Activated CD8-positive, alpha-beta T cell treated with anti-CD3 and anti-CD28 coated beads for 36 hours (primary cell): ENCODE measurements at regions not wholly inside any gene's neighbourhood (a gene's known extent, or its start where the extent isn't known, plus 50 kb on each side); places are given as distances from the start of the nearest gene placed in this dataset.

ENCODE experiments used
- ATAC-seq: fragments of 200-7000 bp; cut with Tn5 transposase; one replicate; pipeline ENCODE4 v1.10.0; 2021; ENCODE audit warnings: mild to moderate bottlenecking, moderate library complexity
- CTCF ChIA-PET: fragments of 350-600 bp; sonication (Branson Sonifier 250); formaldehyde crosslinking; loops from one replicate; lab custom pipeline; 2021; ENCODE audit warnings: antibody characterized with exemption; lab: Charles Lee
- POLR2A ChIA-PET: fragments of 350-600 bp; sonication (Branson Sonifier 250); formaldehyde crosslinking; loops from one replicate; lab custom pipeline; 2021; ENCODE audit warnings: antibody characterized with exemption; lab: Charles Lee
- DNase-seq: peaks from one replicate; pipeline ENCODE4 v3.0.0-alpha.2; 2020
- H3K27ac Mint-ChIP-seq: one replicate; pipeline ENCODE4 v1.8.0; 2021; ENCODE audit warnings: mild to moderate bottlenecking, mixed read lengths
- H3K27me3 Mint-ChIP-seq: one replicate; pipeline ENCODE4 v1.8.0; 2021; ENCODE audit warnings: mixed read lengths
- H3K36me3 Mint-ChIP-seq: one replicate; pipeline ENCODE4 v1.8.0; 2021; ENCODE audit warnings: low read depth, mixed read lengths
- H3K4me1 Mint-ChIP-seq: one replicate; pipeline ENCODE4 v1.8.0; 2021; ENCODE audit warnings: low read depth, mixed read lengths
- H3K4me3 Mint-ChIP-seq: one replicate; pipeline ENCODE4 v1.8.0; 2021; ENCODE audit warnings: mild to moderate bottlenecking, moderate library complexity, mixed read lengths
- H3K9me3 Mint-ChIP-seq: one replicate; pipeline ENCODE4 v1.8.0; 2021; ENCODE audit warnings: mixed read lengths
- intact Hi-C: fragments of 100-400 bp; cut with micrococcal nuclease; formaldehyde crosslinking; loops from one replicate; pipeline ENCODE4 v1.10.0; 2022
- TF ChIP-seq, protein P1 (sequence below): fragments of 200-600 bp; IDR thresholded peaks from one replicate; pipeline ENCODE4 v1.8.0; 2022; ENCODE audit warnings: antibody characterized with exemption, mild to moderate bottlenecking

GRCh38 chr4:14679906-14680305, 322.4 kb upstream of the CPEB2 start:
- intact Hi-C loops: no loop called here
- peaks cover 2% of the 10 kb centered on the region for H3K9me3 Mint-ChIP-seq
- no peak overlapping the region for H3K4me3 Mint-ChIP-seq
- ChIA-PET CTCF (no interaction called here), POLR2A (no interaction called here)
- ATAC-seq (no peak), DNase-seq (no peak)
- no peaks in the 10 kb centered on the region for H3K36me3 Mint-ChIP-seq
- no peaks in the 10 kb centered on the region for H3K27me3 Mint-ChIP-seq
- TF ChIP-seq, protein P1, sequence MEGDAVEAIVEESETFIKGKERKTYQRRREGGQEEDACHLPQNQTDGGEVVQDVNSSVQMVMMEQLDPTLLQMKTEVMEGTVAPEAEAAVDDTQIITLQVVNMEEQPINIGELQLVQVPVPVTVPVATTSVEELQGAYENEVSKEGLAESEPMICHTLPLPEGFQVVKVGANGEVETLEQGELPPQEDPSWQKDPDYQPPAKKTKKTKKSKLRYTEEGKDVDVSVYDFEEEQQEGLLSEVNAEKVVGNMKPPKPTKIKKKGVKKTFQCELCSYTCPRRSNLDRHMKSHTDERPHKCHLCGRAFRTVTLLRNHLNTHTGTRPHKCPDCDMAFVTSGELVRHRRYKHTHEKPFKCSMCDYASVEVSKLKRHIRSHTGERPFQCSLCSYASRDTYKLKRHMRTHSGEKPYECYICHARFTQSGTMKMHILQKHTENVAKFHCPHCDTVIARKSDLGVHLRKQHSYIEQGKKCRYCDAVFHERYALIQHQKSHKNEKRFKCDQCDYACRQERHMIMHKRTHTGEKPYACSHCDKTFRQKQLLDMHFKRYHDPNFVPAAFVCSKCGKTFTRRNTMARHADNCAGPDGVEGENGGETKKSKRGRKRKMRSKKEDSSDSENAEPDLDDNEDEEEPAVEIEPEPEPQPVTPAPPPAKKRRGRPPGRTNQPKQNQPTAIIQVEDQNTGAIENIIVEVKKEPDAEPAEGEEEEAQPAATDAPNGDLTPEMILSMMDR: no peak
- no peak overlapping the region for H3K27ac Mint-ChIP-seq
- no peaks in the 10 kb centered on the region for H3K4me1 Mint-ChIP-seq

GRCh38 chr4:14681330-14681729, 321.0 kb upstream of the CPEB2 start:
- intact Hi-C loops: no loop called here
- DNase-seq (no peak), ATAC-seq (no peak)
- Mint-ChIP-seq H3K4me1 (no peaks in the 10 kb centered on the region), H3K4me3 (no peak overlapping the region), H3K36me3 (no peaks in the 10 kb centered on the region), H3K9me3 (peaks cover 2% of the 10 kb centered on the region), H3K27ac (no peak overlapping the region), H3K27me3 (no peaks in the 10 kb centered on the region)
- POLR2A ChIA-PET: no interaction called here
- CTCF ChIA-PET: no interaction called here
- TF ChIP-seq, protein P1: no peak

GRCh38 chr4:14693728-14694127, 308.6 kb upstream of the CPEB2 start:
- Mint-ChIP-seq H3K4me1 (no peaks in the 10 kb centered on the region), H3K9me3 (no peaks in the 10 kb centered on the region), H3K36me3 (no peaks in the 10 kb centered on the region), H3K27me3 (peaks cover 1% of the 10 kb centered on the region), H3K27ac (no peak overlapping the region), H3K4me3 (no peak overlapping the region)
- intact Hi-C loops: no loop called here
- ATAC-seq (no peak), DNase-seq (no peak)
- ChIA-PET POLR2A (no interaction called here), CTCF (no interaction called here)
- TF ChIP-seq, protein P1: no peak

- H3K4me1 Mint-ChIP-seq: no peaks in the 10 kb centered on the region
- ATAC-seq (no peak), DNase-seq (no peak)
- ChIA-PET POLR2A (no interaction called here), CTCF (no interaction called here)
- intact Hi-C loops: no loop called here
- no peaks in the 10 kb centered on the region for H3K9me3 Mint-ChIP-seq
- no peaks in the 10 kb centered on the region for H3K36me3 Mint-ChIP-seq
- no peak overlapping the region for H3K27ac Mint-ChIP-seq
- no peak overlapping the region for H3K4me3 Mint-ChIP-seq
- TF ChIP-seq, protein P1: no peak
- H3K27me3 Mint-ChIP-seq: peaks cover 10% of the 10 kb centered on the region
Observed at GRCh38 chr4:14695095-14695845, 307.0 kb upstream of the CPEB2 start.

GRCh38 chr4:14700083-14700482, 302.2 kb upstream of the CPEB2 start:
- intact Hi-C loops: no loop called here
- no peak for ATAC-seq
- ChIA-PET POLR2A (no interaction called here), CTCF (no interaction called here)
- Mint-ChIP-seq H3K4me1 (no peaks in the 10 kb centered on the region), H3K36me3 (no peaks in the 10 kb centered on the region), H3K27me3 (peaks cover 21% of the 10 kb centered on the region), H3K4me3 (no peak overlapping the region), H3K9me3 (no peaks in the 10 kb centered on the region), H3K27ac (no peak overlapping the region)
- DNase-seq: no peak
- TF ChIP-seq, protein P1: no peak
